HG03175 (cell line): ENCODE measurements at regions not wholly inside any gene's neighbourhood (a gene's known extent, or its start where the extent isn't known, plus 50 kb on each side); places are given as distances from the start of the nearest gene placed in this dataset.

Experiments used
- ATAC-seq: cut with Tn5 transposase; IDR thresholded peaks from one replicate; pipeline ENCODE4 v1.9.1; 2021; ENCODE audit warnings: mild to moderate bottlenecking, moderate library complexity; ENCODE audit not compliant: unreplicated experiment

DNA sequence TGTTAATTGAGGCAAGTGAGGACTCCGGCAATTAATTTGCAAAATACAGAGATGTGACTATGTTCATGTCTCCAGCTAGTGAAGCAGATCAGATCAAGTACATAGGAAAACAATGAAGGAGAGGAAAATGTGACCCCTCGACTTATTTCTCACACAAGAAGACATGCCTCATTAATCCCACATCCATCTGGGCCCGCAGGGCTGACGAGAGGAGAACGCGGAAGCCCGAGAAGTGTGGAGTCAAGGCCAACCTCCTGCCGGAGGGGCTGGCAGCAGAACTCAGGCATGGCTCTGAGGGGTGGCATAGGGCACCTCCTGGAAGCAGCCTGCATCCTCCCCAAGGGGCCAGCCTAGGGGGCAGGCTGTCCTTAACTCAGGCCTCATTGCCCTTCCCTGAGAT is 54.4 kb downstream of the ZNF503 start:
- ATAC-seq: no peak

DNA sequence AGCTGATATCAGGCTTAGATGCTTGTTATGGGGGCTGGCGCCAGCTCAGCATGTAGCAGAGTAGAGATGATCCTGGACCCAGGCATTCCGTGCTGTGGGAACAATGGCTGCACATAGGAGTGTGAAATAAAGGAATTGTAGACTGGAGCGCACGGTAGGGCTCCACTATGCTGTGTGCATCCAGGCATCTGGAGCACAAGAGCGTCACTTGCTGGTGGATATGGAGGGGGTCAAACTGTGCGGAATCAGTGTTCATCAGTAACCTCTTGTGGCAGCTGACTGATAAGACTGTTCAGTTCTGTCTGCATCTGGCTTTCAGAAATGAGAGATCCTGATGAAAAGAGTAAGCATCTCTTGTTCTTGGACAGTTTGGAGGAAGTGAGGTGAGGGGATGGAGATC is 55.8 kb downstream of the ZNF503 start:
- ATAC-seq: no peak

DNA sequence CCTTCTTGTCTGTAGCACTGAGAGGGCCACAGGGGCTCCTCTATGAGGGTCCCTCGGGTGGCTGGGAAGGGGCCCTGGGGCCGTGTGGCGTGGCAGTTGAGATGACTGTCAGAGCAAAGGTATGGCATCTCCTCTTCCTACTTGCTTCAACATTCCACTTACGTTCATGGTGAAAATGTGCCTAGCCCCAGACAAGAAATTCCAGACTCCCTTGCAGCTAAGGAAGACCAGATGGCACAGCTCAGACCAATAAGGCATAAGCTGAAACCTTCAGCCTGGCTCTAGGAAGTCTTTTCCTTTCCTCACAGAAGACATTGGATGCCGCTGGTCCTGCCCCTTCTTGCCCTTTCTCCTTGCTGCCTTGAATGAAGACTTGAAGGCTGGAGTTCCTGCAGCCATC is 57.4 kb downstream of the ZNF503 start:
- no peak for ATAC-seq

DNA sequence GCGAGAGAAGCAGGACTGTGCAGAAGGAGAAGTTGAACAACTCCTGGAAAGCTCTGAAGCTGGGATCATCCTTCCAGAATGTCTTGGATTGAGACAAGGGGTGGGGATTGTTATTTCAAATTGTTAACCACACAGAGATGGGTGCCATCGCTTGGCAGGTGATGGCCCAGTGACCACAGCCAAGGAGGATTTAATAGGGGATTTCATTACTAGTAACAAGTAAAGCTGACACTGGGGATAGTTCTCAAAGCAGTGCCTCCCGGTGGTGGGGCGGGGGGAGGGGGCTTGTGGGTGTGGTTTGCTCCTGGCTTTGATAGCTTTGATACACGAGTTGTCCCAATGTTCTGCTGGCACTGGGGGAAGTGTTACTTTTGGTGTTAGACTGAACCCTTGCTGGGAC is 59.2 kb downstream of the ZNF503 start:
- ATAC-seq: no peak

DNA sequence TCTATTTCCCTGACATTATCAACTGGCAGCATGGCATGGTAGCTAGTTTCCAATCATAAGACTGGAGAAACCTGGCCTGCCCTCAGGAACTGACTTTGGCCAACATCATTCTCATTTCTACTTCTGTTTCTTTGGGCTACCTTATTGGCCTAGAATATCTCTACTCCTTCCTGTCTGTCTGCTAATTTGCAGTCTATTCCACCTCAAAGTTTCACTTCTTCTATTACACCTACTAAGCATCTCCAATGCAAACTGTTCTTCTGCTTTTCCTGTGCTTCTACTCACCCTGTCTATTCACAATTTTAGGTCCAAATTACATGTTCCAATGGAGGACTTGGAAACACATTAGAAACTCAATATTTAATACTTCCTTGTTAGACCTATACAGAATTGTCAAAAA is 65.6 kb downstream of the ZNF503 start:
- ATAC-seq: peak; percentile 94

DNA sequence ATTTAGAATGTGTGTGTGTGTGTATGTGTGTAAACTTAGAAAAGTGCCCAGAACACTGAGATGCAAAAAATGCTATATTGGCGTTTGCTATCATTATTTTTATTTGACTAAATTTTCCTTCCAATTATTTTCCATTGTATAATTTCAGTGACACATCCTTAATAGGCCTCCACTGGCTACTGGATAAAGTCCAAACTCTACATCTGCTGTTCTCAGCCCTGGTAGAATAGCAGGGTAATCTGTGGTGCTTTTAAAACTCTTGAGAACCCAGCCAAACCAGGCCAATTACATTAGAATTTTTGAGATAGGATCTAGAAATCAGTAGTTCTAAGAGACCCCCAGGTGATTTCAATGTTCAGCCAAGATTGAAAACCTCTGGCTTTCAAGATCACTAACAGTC is 66.4 kb downstream of the ZNF503 start:
- ATAC-seq: no peak

DNA sequence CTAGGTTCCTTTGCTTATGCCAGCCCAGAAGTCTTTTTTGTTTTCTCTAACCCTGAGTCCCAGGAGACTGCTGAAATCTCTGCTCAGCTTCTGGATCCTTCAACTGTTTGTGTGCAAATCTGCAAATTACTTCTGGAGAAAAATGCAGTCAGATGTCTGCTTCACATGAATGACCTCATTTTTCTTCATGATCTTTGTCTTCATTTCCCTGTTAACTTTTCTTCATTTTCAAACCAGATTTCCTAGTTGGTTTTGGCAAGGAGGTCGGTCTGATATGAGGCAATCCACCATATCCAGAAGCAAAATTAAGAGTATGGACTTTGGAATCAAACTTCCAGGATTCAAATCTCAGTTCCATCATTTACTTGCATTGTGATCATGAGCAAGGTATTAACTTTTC is 66.8 kb downstream of the ZNF503 start:
- ATAC-seq: no peak

DNA sequence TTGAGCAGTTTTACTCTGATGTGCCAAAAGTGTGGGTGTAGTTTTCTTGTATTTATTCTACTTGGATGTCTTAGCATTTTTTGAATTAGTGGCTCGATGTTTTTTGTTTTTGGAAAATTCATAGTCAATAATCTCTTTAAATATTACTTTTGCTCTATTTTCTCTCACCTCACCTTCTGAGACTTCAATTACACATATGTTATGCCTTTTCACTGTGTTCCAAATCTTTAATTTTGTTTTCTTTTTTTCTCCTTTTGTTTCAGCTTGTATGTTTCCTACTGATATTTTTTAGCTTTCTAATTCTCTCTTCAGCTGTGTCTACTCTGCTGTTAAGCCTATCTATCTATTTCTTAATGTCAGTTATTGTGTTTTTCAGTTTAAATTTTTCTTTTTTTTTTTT is 69.5 kb downstream of the ZNF503 start:
- no peak for ATAC-seq

DNA sequence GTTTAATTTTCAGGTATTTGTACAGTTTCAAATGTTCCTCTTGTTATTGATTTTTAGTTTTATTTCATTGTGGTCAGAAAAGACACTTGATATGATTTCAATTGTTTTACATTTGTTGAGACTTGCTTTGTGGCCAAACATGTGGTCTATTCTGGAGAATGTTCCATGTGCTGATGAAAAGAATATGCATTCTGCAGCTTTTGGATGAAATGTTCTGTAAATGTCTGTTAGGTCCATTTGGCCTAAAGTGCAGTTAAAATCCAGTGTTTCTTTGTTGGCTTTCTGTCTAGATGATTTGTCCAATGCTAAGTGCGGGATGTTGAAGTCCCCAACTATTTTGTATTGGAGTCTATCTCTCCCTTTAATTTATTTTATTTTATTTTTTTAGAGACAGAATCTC is 70.5 kb downstream of the ZNF503 start:
- ATAC-seq: no peak

DNA sequence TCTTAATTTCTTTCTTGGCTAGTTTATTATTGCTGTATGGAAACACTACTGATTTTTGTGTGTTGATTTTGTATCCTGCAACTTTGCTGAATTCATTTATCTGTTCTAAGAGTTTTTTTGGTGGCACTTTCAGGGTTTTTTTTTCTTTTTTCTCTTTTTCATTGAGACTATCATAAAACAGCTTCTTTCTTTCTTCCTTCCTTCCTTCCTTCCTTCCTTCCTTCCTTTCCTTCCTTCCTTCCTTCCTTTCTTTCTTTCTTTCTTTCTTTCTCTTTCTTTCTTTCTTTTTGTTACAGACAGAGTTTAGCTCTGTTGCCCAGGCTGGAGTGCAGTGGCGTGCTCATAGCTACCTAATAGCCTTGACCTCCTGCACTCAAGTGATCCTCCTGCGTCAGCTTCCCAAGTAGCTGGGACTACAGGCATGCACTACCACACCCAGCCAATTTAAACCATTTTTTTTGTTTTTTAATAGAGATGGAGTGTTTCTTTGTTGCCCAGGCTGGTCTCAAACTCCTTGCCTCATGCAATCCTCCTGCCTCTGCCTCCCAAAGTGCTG is 72.3 kb downstream of the ZNF503 start:
- ATAC-seq: no peak

DNA sequence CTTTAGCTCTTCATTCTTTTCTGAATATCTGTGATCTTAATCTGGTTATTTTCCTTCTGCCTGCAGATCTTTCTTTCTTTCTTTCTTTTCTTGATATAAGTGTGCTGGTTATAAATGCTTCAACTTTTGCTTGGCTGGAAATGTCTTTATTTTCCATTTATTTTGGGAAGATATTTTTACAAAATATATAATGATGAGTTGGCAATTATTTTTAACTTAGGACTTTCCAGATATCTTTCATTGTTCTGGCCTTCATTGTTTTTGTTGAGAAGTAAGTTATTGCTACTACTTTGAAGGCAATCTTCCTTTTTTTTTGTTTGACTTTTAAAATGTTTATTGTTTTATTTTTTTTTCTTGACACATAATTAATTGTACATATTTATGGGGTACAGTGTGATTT is 75.3 kb downstream of the ZNF503 start:
- ATAC-seq: no peak

DNA sequence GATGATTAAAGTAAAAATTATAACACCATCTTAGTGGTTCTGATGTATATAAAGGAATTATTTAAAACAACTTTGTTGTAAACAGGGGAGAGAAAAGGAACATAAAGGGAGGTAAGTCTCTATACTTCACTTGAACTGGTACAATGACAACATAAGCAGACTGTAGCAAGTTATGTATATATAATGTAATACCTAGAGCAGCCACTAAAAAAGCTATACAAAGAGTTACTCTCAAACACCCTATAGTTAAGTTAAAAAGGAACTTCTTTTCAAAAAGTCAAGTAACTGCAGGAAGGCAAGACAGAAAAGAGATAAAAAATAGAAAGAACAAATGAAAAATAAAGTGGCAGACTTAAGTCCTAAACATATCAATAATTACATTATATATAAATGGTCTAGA is 82.3 kb downstream of the ZNF503 start:
- no peak for ATAC-seq

DNA sequence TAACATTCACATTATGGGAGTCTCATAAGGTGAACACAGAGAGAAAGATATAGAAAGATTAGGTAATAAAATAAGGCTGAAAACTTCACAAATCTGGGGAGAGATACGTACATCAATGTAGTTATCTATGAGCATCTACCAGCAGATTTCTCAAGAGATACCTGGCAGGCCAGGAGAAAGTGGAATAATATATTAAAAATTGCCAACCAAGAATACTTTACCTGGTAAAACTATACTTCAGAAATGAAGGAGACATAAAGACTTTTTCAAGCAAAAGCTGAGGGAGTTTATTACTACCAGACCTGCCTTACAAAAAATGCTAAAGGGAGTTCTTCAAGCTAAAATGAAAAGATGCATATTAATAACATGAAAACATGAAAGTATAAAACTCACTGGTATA is 78.8 kb upstream of the COMTD1 start:
- no peak for ATAC-seq

DNA sequence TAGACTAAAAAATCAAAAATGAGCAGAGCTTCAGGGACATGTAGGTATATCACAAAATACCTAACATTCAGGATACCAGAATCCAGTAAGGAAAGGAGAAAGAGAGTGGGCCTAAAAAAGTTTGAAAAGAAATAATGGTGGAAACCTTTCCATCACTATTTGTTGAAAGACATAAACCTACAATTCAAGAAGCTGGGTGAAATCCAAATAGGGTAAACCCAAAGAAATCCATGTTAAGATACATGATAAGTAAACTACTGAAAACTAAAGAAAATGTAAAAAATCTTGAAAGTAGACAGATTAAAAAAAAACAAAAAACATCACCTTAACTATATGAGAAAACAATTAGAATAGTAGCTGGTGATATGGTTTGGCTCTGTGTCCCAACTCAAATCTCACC is 76.7 kb upstream of the COMTD1 start:
- ATAC-seq: no peak

DNA sequence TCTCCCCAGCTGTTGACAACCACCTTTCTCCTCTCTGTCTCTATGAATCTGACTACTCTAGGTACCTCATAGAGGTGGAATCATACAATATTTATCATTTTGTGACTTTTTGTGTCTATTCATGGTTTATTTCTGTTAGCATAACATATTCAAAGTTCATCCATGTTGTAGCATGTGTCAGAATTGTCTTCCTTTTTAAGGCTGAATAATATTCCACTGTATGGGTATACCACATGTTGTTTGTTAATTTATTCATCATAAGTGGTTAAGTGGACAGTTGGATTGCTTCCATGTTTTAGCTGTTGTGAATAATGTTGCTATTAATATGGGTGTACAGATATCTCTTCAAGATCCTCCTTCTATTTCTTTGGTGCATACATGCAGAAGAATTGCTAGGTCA is 69.9 kb upstream of the COMTD1 start:
- no peak for ATAC-seq

DNA sequence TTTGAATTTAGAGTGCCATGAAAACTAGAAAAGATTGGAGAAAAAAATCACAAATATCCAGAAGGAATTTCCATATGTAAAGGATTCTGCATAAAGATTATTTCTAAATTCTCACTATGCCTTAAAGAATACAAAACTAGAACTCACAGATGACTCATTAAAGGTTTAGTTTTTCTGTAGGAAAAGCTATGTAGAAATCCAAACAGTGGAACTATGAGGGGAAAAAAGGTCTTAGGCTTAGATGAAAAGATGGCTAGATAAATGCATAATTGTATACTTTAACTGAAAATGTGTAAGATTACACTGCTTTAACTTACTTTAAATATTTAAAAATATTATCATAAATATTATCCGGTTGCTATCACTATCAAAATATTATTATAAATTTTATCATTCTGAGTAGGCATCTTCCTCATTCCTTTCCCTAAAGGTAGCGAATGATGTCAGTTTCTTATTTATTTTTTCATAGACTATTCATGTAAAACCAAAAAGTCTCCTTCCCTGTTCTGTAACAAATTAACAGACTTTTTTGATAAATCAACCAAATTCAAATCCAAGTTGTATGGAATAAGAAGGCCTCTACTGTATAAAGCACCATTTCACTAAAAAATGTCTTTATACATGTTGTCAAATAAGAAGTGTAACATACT is 69.1 kb upstream of the COMTD1 start:
- no peak for ATAC-seq

DNA sequence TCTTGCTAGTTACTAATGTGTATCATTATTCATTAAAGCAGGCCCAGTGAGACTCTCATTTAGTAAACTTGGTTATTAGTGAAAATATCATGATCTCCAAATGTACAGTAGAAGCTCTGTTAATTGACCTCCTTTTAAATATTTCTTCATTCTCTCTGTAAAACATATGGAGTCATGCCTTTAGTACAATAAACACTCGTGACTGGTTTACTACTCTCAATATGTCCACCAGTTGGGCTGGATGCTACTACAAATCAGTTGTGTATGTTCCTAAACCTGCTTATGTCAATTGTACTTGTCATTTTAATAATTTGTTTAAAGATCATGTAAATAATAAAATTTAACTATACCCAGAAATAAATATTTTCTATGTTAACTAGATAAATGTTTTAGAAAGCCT is 68.6 kb upstream of the COMTD1 start:
- no peak for ATAC-seq

DNA sequence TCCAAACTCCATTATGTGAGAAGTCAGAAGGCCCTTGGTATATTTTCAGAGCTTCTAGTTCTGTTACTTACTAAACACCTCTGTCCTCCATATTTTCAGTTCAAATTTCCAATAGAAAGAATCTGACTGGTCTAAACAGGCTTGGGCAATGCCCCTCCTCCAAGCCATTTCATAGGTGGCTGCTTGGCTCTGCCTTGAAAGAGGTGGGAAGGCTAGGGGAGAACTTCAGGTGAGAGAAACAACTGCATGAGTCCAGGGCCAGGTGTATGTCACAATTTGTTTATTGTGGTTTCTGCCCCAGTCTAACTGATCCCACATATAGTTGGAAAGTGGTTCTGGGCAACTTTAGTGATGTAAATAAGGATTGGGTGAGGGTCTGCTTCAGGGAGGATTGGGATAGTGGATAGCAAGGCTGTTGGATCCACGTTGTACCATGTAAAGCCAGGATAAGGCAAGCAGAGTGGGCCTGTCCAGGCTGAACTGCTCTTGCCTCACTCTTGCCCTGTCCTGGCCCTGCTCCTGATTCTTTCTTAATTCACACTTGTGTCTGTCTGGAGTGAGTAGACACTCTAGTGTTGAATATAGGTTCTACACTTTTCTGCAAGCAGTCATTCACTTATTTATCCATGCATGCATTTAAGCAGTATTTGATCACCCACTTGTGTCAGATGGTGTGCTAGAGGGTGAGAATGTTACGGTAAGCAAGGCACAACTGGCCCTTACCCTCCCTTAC is 67.5 kb upstream of the COMTD1 start:
- ATAC-seq: no peak

DNA sequence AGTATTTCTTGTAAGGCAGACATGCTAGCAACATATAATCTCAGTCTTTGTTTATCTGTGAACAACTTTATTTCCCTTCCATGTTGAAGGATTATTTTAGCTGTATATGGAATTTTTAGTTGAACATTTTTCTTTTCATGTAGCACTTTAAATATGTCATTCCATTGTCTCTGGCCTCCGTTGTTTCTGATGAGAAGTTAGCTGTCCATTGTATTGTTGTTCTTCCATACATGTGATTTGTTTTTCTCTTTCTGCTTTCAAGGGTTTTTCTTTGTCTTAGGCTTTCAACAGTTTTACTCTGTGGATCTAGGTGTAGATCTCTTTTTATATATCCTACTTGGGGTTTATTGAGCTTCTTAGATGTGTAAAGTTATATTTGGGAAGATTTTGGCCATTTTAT is 66.3 kb upstream of the COMTD1 start:
- no peak for ATAC-seq

DNA sequence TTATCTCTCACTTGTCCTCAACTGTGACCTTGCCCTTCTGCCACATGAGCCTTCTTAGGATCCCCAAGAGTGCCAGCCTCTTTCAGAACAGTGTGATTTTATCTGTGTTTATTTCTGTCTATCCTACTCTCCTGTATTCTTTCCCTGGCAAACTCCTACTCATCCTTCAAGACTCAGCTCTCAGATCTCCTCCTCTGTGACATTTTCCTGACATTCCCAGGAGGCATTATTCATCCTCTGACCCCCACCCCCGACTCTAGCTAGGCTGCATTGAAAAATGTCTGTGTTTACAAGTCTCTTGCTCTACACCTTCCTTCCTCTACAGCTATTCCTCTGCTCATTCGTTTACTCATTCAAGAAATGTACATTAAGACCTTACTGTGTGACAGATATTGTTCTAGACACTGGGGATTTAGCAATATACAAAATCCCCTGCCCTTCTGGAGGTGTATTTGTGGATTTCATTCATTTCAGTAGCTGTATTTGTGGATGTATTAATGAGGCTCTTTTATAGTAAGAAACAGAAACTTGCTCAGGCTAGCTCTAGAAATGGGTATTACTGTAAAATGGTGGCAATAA is 61.4 kb upstream of the COMTD1 start:
- ATAC-seq: no peak

DNA sequence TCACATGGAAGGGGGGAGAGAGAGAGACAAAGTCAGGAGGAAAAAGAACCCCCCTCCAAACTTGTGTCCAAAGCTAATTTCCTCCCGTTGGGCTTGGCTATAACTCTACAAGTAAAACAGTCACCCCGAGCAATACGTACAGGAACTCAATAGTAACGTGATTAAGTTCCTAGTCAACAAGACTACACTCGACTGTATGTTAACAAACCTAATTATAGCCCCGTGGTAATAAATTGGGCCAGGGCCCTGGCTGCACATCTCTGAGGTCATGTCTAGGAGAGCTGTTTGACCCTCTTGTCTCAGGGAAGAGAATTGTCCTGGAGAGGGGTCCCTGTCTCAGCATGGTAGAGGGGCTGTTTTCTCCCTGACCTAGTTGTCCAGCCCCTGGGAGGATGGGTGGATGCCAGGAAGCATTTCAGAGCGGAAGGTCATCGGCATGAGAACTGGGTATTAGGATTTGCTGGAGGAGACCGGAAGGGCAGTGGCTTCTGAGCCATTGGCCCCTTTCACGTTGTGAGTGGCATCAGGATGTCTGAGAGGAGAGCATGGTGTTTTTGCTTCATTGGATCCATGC is 60.2 kb upstream of the COMTD1 start:
- ATAC-seq: no peak
